Activated gamma-delta T cell treated with Interleukin-2 at 50 U/mL for 16 hours (primary cell): ENCODE measurements at regions not wholly inside any gene's neighbourhood (a gene's known extent, or its start where the extent isn't known, plus 50 kb on each side); places are given as distances from the start of the nearest gene placed in this dataset.

Experiments used
- DNase-seq: peaks from one replicate; pipeline ENCODE4 v3.0.0-alpha.2; 2020

- DNase-seq: no peak
Observed at GRCh38 chr3:194738254-194739093, 52.8 kb downstream of the FAM43A start.

- DNase-seq: no peak
Observed at GRCh38 chr3:194739498-194740284, 54.0 kb downstream of the FAM43A start.

- no peak for DNase-seq
Observed at GRCh38 chr3:194740859-194741491, 55.3 kb downstream of the FAM43A start.

GRCh38 chr3:194741916-194742315 is 56.2 kb downstream of the FAM43A start:
- no peak for DNase-seq

GRCh38 chr3:194744826-194745225 is 59.1 kb downstream of the FAM43A start:
- no peak for DNase-seq

GRCh38 chr3:194745422-194746184 is 59.9 kb downstream of the FAM43A start:
- no peak for DNase-seq

GRCh38 chr3:194748225-194748624 is 62.5 kb downstream of the FAM43A start:
- no peak for DNase-seq

- DNase-seq: no peak
Observed at GRCh38 chr3:194749631-194750490, 64.2 kb downstream of the FAM43A start.

GRCh38 chr3:194750491-194750828 is 64.8 kb downstream of the FAM43A start:
- DNase-seq: no peak

- no peak for DNase-seq
Observed at GRCh38 chr3:194755671-194756459, 70.2 kb downstream of the FAM43A start.

GRCh38 chr3:194756460-194756779 is 70.7 kb downstream of the FAM43A start:
- DNase-seq: no peak

- DNase-seq: no peak
Observed at GRCh38 chr3:194756791-194757325, 71.2 kb downstream of the FAM43A start.

GRCh38 chr3:194757647-194758061 is 72.0 kb downstream of the FAM43A start:
- no peak for DNase-seq

- DNase-seq: no peak
Observed at GRCh38 chr3:194758716-194759115, 73.0 kb downstream of the FAM43A start.

GRCh38 chr3:194760494-194761137 is 74.9 kb downstream of the FAM43A start:
- DNase-seq: no peak

- DNase-seq: no peak
Observed at GRCh38 chr3:194761384-194761783, 75.7 kb downstream of the FAM43A start.

- no peak for DNase-seq
Observed at GRCh38 chr3:194766845-194767244, 81.2 kb downstream of the FAM43A start.

- no peak for DNase-seq
Observed at GRCh38 chr3:194767446-194768207, 81.9 kb downstream of the FAM43A start.

- no peak for DNase-seq
Observed at GRCh38 chr3:194768586-194768985, 82.9 kb downstream of the FAM43A start.
